ENCODE measurements at regions not wholly inside any gene's neighbourhood (a gene's known extent, or its start where the extent isn't known, plus 50 kb on each side); places are given as distances from the start of the nearest gene placed in this dataset.

GRCh38 chr7:21198921-21199320, 229.0 kb upstream of the SP4 start:
- Histone ChIP-seq H3K27ac (ENCODE audit: low read depth in 1 of 2, low read length in 2 of 2) (no peak overlapping the region), H3K27me3 (ENCODE audit: control insufficient read depth in 1 of 2, insufficient read depth in 2 of 2, low read length in 2 of 2) (no peaks in the 10 kb centered on the region), H3K9me3 (ENCODE audit: control insufficient read depth in 1 of 2, insufficient read depth in 1 of 2, low read length in 2 of 2) (no peaks in the 10 kb centered on the region), H3K36me3 (ENCODE audit: insufficient read depth, low read length) (no peaks in the 10 kb centered on the region), H3K4me1 (ENCODE audit: insufficient read depth, low read length) (peaks cover 3% of the 10 kb centered on the region), H3K4me3 (ENCODE audit: low read length) (no peak overlapping the region)
- Mint-ChIP-seq H3K9me3 (no peaks in the 10 kb centered on the region), H3K36me3 (ENCODE audit: low read depth) (no peaks in the 10 kb centered on the region), H3K4me3 (no peak overlapping the region), H3K27me3 (peaks cover 11% of the 10 kb centered on the region), H3K27ac (no peak overlapping the region), H3K4me1 (ENCODE audit: low read depth) (no peaks in the 10 kb centered on the region)
- POLR2A ChIA-PET = no interaction called here
- intact Hi-C loops (cut with DNase I, micrococcal nuclease) = no loop called here
- CTCF ChIA-PET = interaction anchor here (0.7 kb wide), 1 partner anchor 1087 kb away, joined by 3 read pairs; no protein-coding TSS in a partner anchor
- ATAC-seq (ENCODE audit: poor library complexity) = no peak
- no peak for TF ChIP-seq CTCF (IDR thresholded peaks at IDR 0.05)
- no peak for DNase-seq

- no peak overlapping the region for H3K27ac Mint-ChIP-seq
Measured at GRCh38 chr7:21200503-21200902, 227.4 kb upstream of the SP4 start.

GRCh38 chr7:21214657-21215056, 213.2 kb upstream of the SP4 start:
- H3K36me3 Mint-ChIP-seq (ENCODE audit: low read depth) = no peaks in the 10 kb centered on the region
- Histone ChIP-seq H3K4me1 (ENCODE audit: insufficient read depth, low read length) (no peaks in the 10 kb centered on the region), H3K27me3 (ENCODE audit: control insufficient read depth in 1 of 2, insufficient read depth in 2 of 2, low read length in 2 of 2) (no peaks in the 10 kb centered on the region), H3K4me3 (ENCODE audit: low read length) (no peak overlapping the region), H3K9me3 (ENCODE audit: control insufficient read depth in 1 of 2, insufficient read depth in 1 of 2, low read length in 2 of 2) (no peaks in the 10 kb centered on the region), H3K36me3 (ENCODE audit: insufficient read depth, low read length) (no peaks in the 10 kb centered on the region), H3K27ac (ENCODE audit: low read depth in 1 of 2, low read length in 2 of 2) (no peak overlapping the region)
- ChIA-PET CTCF (no interaction called here), POLR2A (no interaction called here)
- no peak for ATAC-seq (ENCODE audit: poor library complexity)
- H3K27ac Mint-ChIP-seq = no peak overlapping the region
- no peak overlapping the region for H3K4me3 Mint-ChIP-seq
- TF ChIP-seq CTCF (IDR thresholded peaks at IDR 0.05) = no peak
- no peaks in the 10 kb centered on the region for H3K4me1 Mint-ChIP-seq (ENCODE audit: low read depth)
- H3K27me3 Mint-ChIP-seq = peaks cover 25% of the 10 kb centered on the region
- H3K9me3 Mint-ChIP-seq = no peaks in the 10 kb centered on the region
- no peak for DNase-seq
- intact Hi-C loops (cut with DNase I, micrococcal nuclease) = no loop called here

More at GRCh38 chr7:21200503-21200902, 227.4 kb upstream of the SP4 start:
- H3K36me3 ChIP-seq (ENCODE audit: insufficient read depth, low read length) = no peaks in the 10 kb centered on the region
- Mint-ChIP-seq H3K27me3 (peaks cover 11% of the 10 kb centered on the region), H3K4me3 (no peak overlapping the region), H3K9me3 (no peaks in the 10 kb centered on the region), H3K36me3 (ENCODE audit: low read depth) (no peaks in the 10 kb centered on the region), H3K4me1 (ENCODE audit: low read depth) (no peaks in the 10 kb centered on the region)
- no peaks in the 10 kb centered on the region for H3K27me3 ChIP-seq (ENCODE audit: control insufficient read depth in 1 of 2, insufficient read depth in 2 of 2, low read length in 2 of 2)
- CTCF ChIA-PET = no interaction called here
- H3K9me3 ChIP-seq (ENCODE audit: control insufficient read depth in 1 of 2, insufficient read depth in 1 of 2, low read length in 2 of 2) = no peaks in the 10 kb centered on the region
- H3K4me1 ChIP-seq (ENCODE audit: insufficient read depth, low read length) = peaks cover 3% of the 10 kb centered on the region
- no peak overlapping the region for H3K4me3 ChIP-seq (ENCODE audit: low read length)
- DNase-seq = no peak
- H3K27ac ChIP-seq (ENCODE audit: low read depth in 1 of 2, low read length in 2 of 2) = no peak overlapping the region
- POLR2A ChIA-PET = no interaction called here
- intact Hi-C loops (cut with DNase I, micrococcal nuclease) = no loop called here
- TF ChIP-seq CTCF (IDR thresholded peaks at IDR 0.05) = no peak
- no peak for ATAC-seq (ENCODE audit: poor library complexity)
